ENCODE measurements at regions not wholly inside any gene's neighbourhood (a gene's known extent, or its start where the extent isn't known, plus 50 kb on each side); places are given as distances from the start of the nearest gene placed in this dataset.

GRCh38 chr15:81852411-81853149 is 193.2 kb downstream of the MEX3B start:
- H3K27me3 Mint-ChIP-seq (ENCODE audit: low read depth) = no peaks in the 10 kb centered on the region
- H3K36me3 Mint-ChIP-seq = peaks cover 8% of the 10 kb centered on the region
- peaks cover 2% of the 10 kb centered on the region for H3K9me3 Mint-ChIP-seq
- TF ChIP-seq CTCF (IDR thresholded peaks at IDR 0.05; ENCODE audit: unreplicated experiment) = no peak
- no peak overlapping the region for H3K4me3 Mint-ChIP-seq
- peak overlapping the region; percentile 10 for H3K27ac Mint-ChIP-seq
- H3K4me1 Mint-ChIP-seq = peaks cover 18% of the 10 kb centered on the region
- DNase-seq (ENCODE audit: low spot score in 2 of 2, unreplicated experiment in 2 of 2) = no peak

GRCh38 chr15:81851757-81852156 is 194.1 kb downstream of the MEX3B start:
- peaks cover 5% of the 10 kb centered on the region for H3K36me3 Mint-ChIP-seq

DNA sequence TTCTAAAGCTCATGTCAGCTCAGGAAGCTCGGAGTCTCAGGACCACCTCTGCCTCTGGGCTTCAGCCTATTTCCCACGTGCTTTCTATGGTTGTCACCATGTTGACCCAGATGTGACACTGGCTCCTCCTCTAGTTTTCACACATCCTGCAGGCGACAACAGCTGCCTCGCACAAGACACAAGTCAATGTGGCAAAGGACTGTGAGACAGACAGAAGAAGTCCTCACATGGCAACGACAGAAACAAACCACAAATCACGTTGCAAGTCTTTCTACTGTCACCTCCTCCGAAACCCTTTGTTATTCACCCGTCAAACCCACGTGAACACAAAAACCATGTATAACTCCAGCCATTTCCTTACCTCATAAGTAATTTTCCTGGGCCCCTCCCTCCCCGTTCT is 194.5 kb downstream of the MEX3B start:
- DNase-seq (ENCODE audit: low spot score in 2 of 2, unreplicated experiment in 2 of 2) = no peak
- H3K36me3 Mint-ChIP-seq = peaks cover 2% of the 10 kb centered on the region
- no peak for TF ChIP-seq CTCF (IDR thresholded peaks at IDR 0.05; ENCODE audit: unreplicated experiment)
- H3K27ac Mint-ChIP-seq = no peak overlapping the region
- H3K9me3 Mint-ChIP-seq = no peaks in the 10 kb centered on the region
- no peaks in the 10 kb centered on the region for H3K27me3 Mint-ChIP-seq (ENCODE audit: low read depth)
- H3K4me1 Mint-ChIP-seq = peaks cover 18% of the 10 kb centered on the region
- no peak overlapping the region for H3K4me3 Mint-ChIP-seq

More at GRCh38 chr15:81851757-81852156, 194.1 kb downstream of the MEX3B start:
- peaks cover 18% of the 10 kb centered on the region for H3K4me1 Mint-ChIP-seq
- TF ChIP-seq CTCF (IDR thresholded peaks at IDR 0.05; ENCODE audit: unreplicated experiment) = no peak
- H3K9me3 Mint-ChIP-seq = no peaks in the 10 kb centered on the region
- no peak overlapping the region for H3K27ac Mint-ChIP-seq
- H3K27me3 Mint-ChIP-seq (ENCODE audit: low read depth) = no peaks in the 10 kb centered on the region
- no peak for DNase-seq (ENCODE audit: low spot score in 2 of 2, unreplicated experiment in 2 of 2)
- H3K4me3 Mint-ChIP-seq = no peak overlapping the region

- no peak overlapping the region for H3K4me3 Mint-ChIP-seq
- H3K27me3 Mint-ChIP-seq (ENCODE audit: low read depth) = no peaks in the 10 kb centered on the region
Observed at GRCh38 chr15:81849289-81849688, 196.5 kb downstream of the MEX3B start.

DNA sequence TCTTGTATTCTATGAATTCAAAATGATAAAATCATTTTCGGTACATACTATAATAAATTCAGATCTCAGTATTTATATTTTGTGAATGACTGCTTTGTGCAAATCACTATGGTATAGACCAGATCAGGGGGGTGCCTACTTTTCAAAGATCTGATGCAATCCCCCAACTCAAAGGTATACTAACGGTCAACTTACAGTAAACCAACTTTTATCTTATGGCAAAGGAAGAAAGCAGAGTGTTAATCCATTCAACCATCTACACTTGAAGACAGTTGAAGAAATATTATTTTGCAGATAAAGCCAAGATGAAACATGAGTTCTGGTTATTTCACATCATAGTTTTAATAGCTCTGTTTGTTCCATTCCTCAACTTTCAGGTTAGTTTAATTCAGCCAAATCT is 197.1 kb downstream of the MEX3B start:
- H3K27ac Mint-ChIP-seq = no peak overlapping the region
- H3K36me3 Mint-ChIP-seq = peaks cover 3% of the 10 kb centered on the region
- DNase-seq (ENCODE audit: low spot score in 2 of 2, unreplicated experiment in 2 of 2) = no peak
- no peak overlapping the region for H3K4me3 Mint-ChIP-seq
- H3K27me3 Mint-ChIP-seq (ENCODE audit: low read depth) = no peaks in the 10 kb centered on the region
- no peaks in the 10 kb centered on the region for H3K9me3 Mint-ChIP-seq
- H3K4me1 Mint-ChIP-seq = peaks cover 18% of the 10 kb centered on the region
- no peak for TF ChIP-seq CTCF (IDR thresholded peaks at IDR 0.05; ENCODE audit: unreplicated experiment)

More at GRCh38 chr15:81849289-81849688, 196.5 kb downstream of the MEX3B start:
- Mint-ChIP-seq H3K27ac (peak overlapping the region; percentile 60), H3K36me3 (peaks cover 3% of the 10 kb centered on the region), H3K4me1 (peaks cover 18% of the 10 kb centered on the region), H3K9me3 (no peaks in the 10 kb centered on the region)
- no peak for TF ChIP-seq CTCF (IDR thresholded peaks at IDR 0.05; ENCODE audit: unreplicated experiment)
- DNase-seq (ENCODE audit: low spot score in 2 of 2, unreplicated experiment in 2 of 2) = no peak
